AG09309 (cell line): ENCODE measurements at regions not wholly inside any gene's neighbourhood (a gene's known extent, or its start where the extent isn't known, plus 50 kb on each side); places are given as distances from the start of the nearest gene placed in this dataset.

Experiments
- DNase-seq: peaks from one replicate; pipeline ENCODE4 v3.0.0-alpha.2; 2010; ENCODE audit warnings: low read depth
- H3K4me3 ChIP-seq: 2 replicates; pipeline ENCODE4 v1.5.1; 2011; ENCODE audit warnings: mild to moderate bottlenecking, low read depth, low read length, moderate library complexity; ENCODE audit not compliant: control insufficient read depth
- CTCF ChIP-seq: IDR thresholded peaks from 2 replicates; pipeline ENCODE4 v1.5.1; 2011; ENCODE audit warnings: mild to moderate bottlenecking, low read depth, low read length, inconsistent platforms; ENCODE audit not compliant: insufficient read depth, control insufficient read depth; ENCODE audit errors: missing control alignments

- DNase-seq = peak; percentile 28
- H3K4me3 ChIP-seq = no peak overlapping the region
- TF ChIP-seq CTCF = no peak
Measured at GRCh38 chr20:24350923-24351368, 118.5 kb upstream of the SYNDIG1 start.

- H3K4me3 ChIP-seq = no peak overlapping the region
- no peak for TF ChIP-seq CTCF
- no peak for DNase-seq
Measured at GRCh38 chr20:24341781-24342180, 127.6 kb upstream of the SYNDIG1 start.

- no peak for DNase-seq
- no peak overlapping the region for H3K4me3 ChIP-seq
- no peak for TF ChIP-seq CTCF
Measured at GRCh38 chr20:24340933-24341332, 128.5 kb upstream of the SYNDIG1 start.

- no peak overlapping the region for H3K4me3 ChIP-seq
- no peak for DNase-seq
Measured at GRCh38 chr20:24339210-24339641, 130.2 kb upstream of the SYNDIG1 start.

GRCh38 chr20:24337551-24337950 lies 131.9 kb upstream of the SYNDIG1 start:
- no peak for DNase-seq
- no peak overlapping the region for H3K4me3 ChIP-seq
- no peak for TF ChIP-seq CTCF

More at GRCh38 chr20:24339210-24339641, 130.2 kb upstream of the SYNDIG1 start:
- TF ChIP-seq CTCF = no peak

GRCh38 chr20:24337069-24337468 lies 132.4 kb upstream of the SYNDIG1 start:
- H3K4me3 ChIP-seq = no peak overlapping the region
- peak; percentile 46 for DNase-seq
- TF ChIP-seq CTCF = no peak

- H3K4me3 ChIP-seq = no peak overlapping the region
- no peak for DNase-seq
- no peak for TF ChIP-seq CTCF
Measured at GRCh38 chr20:24334830-24335229, 134.6 kb upstream of the SYNDIG1 start.
